HEK293 (cell line): ENCODE measurements at regions not wholly inside any gene's neighbourhood (a gene's known extent, or its start where the extent isn't known, plus 50 kb on each side); places are given as distances from the start of the nearest gene placed in this dataset.

Source experiments
- CTCF ChIA-PET: fragments of 350-600 bp; formaldehyde crosslinking; extraction: SDS; loops from one replicate; lab custom pipeline; 2021; ENCODE audit warnings: antibody characterized with exemption; lab: Yijun Ruan, JAX
- POLR2A ChIA-PET: fragments of 300-600 bp; formaldehyde crosslinking; extraction: SDS; loops from one replicate; lab custom pipeline; 2020; ENCODE audit warnings: antibody characterized with exemption, inconsistent platforms; lab: Yijun Ruan, JAX
- H3K27ac ChIP-seq: fragments of 200-500 bp; sonication (Bioruptor generic); 2 replicates; pipeline ENCODE4 v1.5.1; 2014; ENCODE audit warnings: low read depth, low read length, control low read depth, inconsistent platforms; ENCODE audit errors: extremely low read depth
- H3K36me3 ChIP-seq, 2 experiments: fragments of 200-500 bp in 1 of 2; sonication (Bioruptor generic) in 1 of 2; 1 replicate in 1 of 2; 2 replicates in 1 of 2; pipeline ENCODE4 v1.5.1; 2014 to 2017; ENCODE audit warnings: inconsistent platforms in 2 of 2, low read length in 2 of 2; ENCODE audit not compliant: control insufficient read depth in 2 of 2, insufficient read depth in 1 of 2
- H3K4me1 ChIP-seq: fragments of 200-500 bp; sonication (Bioruptor generic); 2 replicates; pipeline ENCODE4 v1.5.1; 2014; ENCODE audit warnings: mild to moderate bottlenecking, low read length, inconsistent platforms; ENCODE audit not compliant: control insufficient read depth, insufficient read depth
- H3K4me3 ChIP-seq: 2 replicates; pipeline ENCODE4 v1.5.1; 2011; ENCODE audit warnings: low read depth, mild to moderate bottlenecking, control low read depth, low read length, moderate library complexity
- H3K9me3 ChIP-seq: fragments of 200-500 bp; sonication (Bioruptor generic); 2 replicates; pipeline ENCODE4 v1.5.1; 2014; ENCODE audit warnings: low read depth, low read length, inconsistent platforms; ENCODE audit not compliant: control insufficient read depth, insufficient read depth
- GLI2 ChIP-seq: fragments of 450-650 bp; formaldehyde crosslinking; IDR thresholded peaks from 2 replicates; pipeline ENCODE4; 2017; ENCODE audit warnings: missing biosample characterization, missing genetic modification characterization, low read depth, borderline replicate concordance
- OSR2 ChIP-seq: fragments of 450-650 bp; formaldehyde crosslinking; IDR thresholded peaks from 2 replicates; pipeline ENCODE4 v1.5.1; 2016; ENCODE audit warnings: missing biosample characterization, missing genetic modification characterization
- PRDM2 ChIP-seq: fragments of 450-650 bp; formaldehyde crosslinking; IDR thresholded peaks from 2 replicates; pipeline ENCODE4 v1.5.1; 2016; ENCODE audit warnings: missing biosample characterization, missing genetic modification characterization, borderline replicate concordance
- SALL2 ChIP-seq: fragments of 450-650 bp; formaldehyde crosslinking; IDR thresholded peaks from 2 replicates; pipeline ENCODE4 v1.5.0; 2017; ENCODE audit warnings: missing biosample characterization, mild to moderate bottlenecking, missing genetic modification characterization, borderline replicate concordance
- SP2 ChIP-seq: fragments of 450-650 bp; formaldehyde crosslinking; IDR thresholded peaks from 2 replicates; pipeline ENCODE4 v1.5.1; 2016; ENCODE audit warnings: missing biosample characterization, missing genetic modification characterization
- ZBTB48 ChIP-seq: fragments of 450-650 bp; formaldehyde crosslinking; IDR thresholded peaks from 2 replicates; pipeline ENCODE4 v1.5.1; 2016; ENCODE audit warnings: missing biosample characterization, missing genetic modification characterization
- ZNF121 ChIP-seq: fragments of 450-650 bp; formaldehyde crosslinking; IDR thresholded peaks from 2 replicates; pipeline ENCODE4 v1.5.1; 2016; ENCODE audit warnings: missing biosample characterization, missing genetic modification characterization
- ZNF146 ChIP-seq: fragments of 450-650 bp; formaldehyde crosslinking; IDR thresholded peaks from 2 replicates; pipeline ENCODE4 v1.5.1; 2016; ENCODE audit warnings: missing biosample characterization, missing genetic modification characterization
- ZNF18 ChIP-seq: fragments of 450-650 bp; formaldehyde crosslinking; IDR thresholded peaks from 2 replicates; pipeline ENCODE4 v1.5.1; 2016; ENCODE audit warnings: missing biosample characterization, missing genetic modification characterization
- ZNF214 ChIP-seq: fragments of 450-650 bp; formaldehyde crosslinking; IDR thresholded peaks from 2 replicates; pipeline ENCODE4 v1.5.1; 2017; ENCODE audit warnings: missing biosample characterization, mild to moderate bottlenecking, missing genetic modification characterization, borderline replicate concordance
- ZNF239 ChIP-seq: fragments of 450-650 bp; formaldehyde crosslinking; IDR thresholded peaks from 2 replicates; pipeline ENCODE4 v1.5.1; 2016; ENCODE audit warnings: missing biosample characterization, missing genetic modification characterization
- ZNF580 ChIP-seq: fragments of 450-650 bp; formaldehyde crosslinking; IDR thresholded peaks from 2 replicates; pipeline ENCODE4 v1.5.1; 2016; ENCODE audit warnings: missing biosample characterization, missing genetic modification characterization
- ZNF701 ChIP-seq: fragments of 450-650 bp; formaldehyde crosslinking; IDR thresholded peaks from 2 replicates; pipeline ENCODE4 v1.5.1; 2016; ENCODE audit warnings: missing biosample characterization, missing genetic modification characterization
- ZSCAN16 ChIP-seq: fragments of 450-650 bp; formaldehyde crosslinking; IDR thresholded peaks from 2 replicates; pipeline ENCODE4 v1.5.1; 2016; ENCODE audit warnings: missing biosample characterization, missing genetic modification characterization
- ZSCAN5A ChIP-seq: fragments of 450-650 bp; formaldehyde crosslinking; IDR thresholded peaks from 2 replicates; pipeline ENCODE4 v1.5.1; 2016; ENCODE audit warnings: missing biosample characterization, missing genetic modification characterization
- TF ChIP-seq, protein P1 (sequence below): fragments of 450-650 bp; formaldehyde crosslinking; IDR thresholded peaks from 2 replicates; pipeline ENCODE4 v1.5.1; 2017; ENCODE audit warnings: missing biosample characterization, missing genetic modification characterization
- TF ChIP-seq, protein P2 (sequence below): fragments of 450-650 bp; formaldehyde crosslinking; IDR thresholded peaks from 2 replicates; pipeline ENCODE4 v1.5.1; 2016; ENCODE audit warnings: missing biosample characterization, missing genetic modification characterization, borderline replicate concordance

DNA sequence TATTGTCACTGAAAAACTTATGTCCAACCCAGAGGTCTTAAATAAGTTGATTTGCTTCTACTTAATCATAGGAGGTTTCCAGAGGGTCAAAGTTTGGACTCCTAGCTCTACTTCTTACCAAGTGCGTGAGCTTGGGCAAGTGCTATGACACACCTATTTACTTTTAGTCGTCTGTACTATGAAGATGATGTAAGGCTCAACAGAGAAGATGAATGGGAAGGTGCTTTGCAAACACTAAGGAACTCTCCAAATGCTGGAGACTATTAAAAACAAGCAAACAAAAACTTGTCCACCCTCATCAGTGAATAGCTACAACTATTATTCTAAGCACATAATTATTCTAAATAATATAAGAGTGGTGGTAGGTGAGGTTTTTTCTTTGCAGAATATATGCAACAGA is 232.3 kb upstream of the USP24 start:
- H3K36me3 ChIP-seq: no peaks in the 10 kb centered on the region
- no peaks in the 10 kb centered on the region for H3K4me1 ChIP-seq
- POLR2A ChIA-PET: no interaction called here
- no peaks in the 10 kb centered on the region for H3K9me3 ChIP-seq
- CTCF ChIA-PET: interaction anchor here (0.9 kb wide), 1 partner anchor 20 kb away, joined by 3 read pairs; no protein-coding TSS in a partner anchor
- TF ChIP-seq SALL2 (tag by site-specific recombination) (no peak), ZSCAN16 (peak; percentile 71)
- TF ChIP-seq, all 188 proteins: peak for 1
- Histone ChIP-seq H3K4me3 (no peak overlapping the region), H3K27ac (no peak overlapping the region)

DNA sequence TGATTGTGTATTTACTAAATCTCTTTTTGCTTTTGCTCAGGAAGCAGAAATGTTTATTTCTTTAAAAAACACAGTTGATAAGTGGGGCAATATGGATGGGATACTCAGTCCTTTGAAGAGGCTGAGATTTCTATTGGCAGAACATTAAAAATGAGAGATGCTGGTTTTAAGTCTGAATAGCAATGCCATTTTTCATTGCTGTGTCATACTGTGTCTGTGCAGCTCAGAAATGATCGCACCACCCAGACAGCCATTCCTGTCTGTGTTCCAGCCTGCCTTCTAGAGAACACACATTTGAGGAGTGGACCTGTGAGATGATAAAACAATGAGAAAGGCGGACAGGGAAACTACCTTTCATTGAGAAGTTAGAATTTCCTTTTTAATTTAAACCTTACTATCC is 231.2 kb upstream of the USP24 start:
- POLR2A ChIA-PET: no interaction called here
- H3K9me3 ChIP-seq: no peaks in the 10 kb centered on the region
- H3K27ac ChIP-seq: no peak overlapping the region
- H3K36me3 ChIP-seq: no peaks in the 10 kb centered on the region
- CTCF ChIA-PET: no interaction called here
- H3K4me1 ChIP-seq: no peaks in the 10 kb centered on the region
- H3K4me3 ChIP-seq: no peak overlapping the region
- TF ChIP-seq GLI2: no peak
- TF ChIP-seq, protein P1, sequence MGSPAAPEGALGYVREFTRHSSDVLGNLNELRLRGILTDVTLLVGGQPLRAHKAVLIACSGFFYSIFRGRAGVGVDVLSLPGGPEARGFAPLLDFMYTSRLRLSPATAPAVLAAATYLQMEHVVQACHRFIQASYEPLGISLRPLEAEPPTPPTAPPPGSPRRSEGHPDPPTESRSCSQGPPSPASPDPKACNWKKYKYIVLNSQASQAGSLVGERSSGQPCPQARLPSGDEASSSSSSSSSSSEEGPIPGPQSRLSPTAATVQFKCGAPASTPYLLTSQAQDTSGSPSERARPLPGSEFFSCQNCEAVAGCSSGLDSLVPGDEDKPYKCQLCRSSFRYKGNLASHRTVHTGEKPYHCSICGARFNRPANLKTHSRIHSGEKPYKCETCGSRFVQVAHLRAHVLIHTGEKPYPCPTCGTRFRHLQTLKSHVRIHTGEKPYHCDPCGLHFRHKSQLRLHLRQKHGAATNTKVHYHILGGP (tag by site-specific recombination): no peak
- no peak for TF ChIP-seq ZSCAN16
- TF ChIP-seq ZBTB48: no peak
- TF ChIP-seq ZNF580 (tag by site-specific recombination): no peak
- no peak for TF ChIP-seq ZNF701 (tag by site-specific recombination)
- TF ChIP-seq ZSCAN5A (tag by site-specific recombination): no peak
- TF ChIP-seq, protein P2, sequence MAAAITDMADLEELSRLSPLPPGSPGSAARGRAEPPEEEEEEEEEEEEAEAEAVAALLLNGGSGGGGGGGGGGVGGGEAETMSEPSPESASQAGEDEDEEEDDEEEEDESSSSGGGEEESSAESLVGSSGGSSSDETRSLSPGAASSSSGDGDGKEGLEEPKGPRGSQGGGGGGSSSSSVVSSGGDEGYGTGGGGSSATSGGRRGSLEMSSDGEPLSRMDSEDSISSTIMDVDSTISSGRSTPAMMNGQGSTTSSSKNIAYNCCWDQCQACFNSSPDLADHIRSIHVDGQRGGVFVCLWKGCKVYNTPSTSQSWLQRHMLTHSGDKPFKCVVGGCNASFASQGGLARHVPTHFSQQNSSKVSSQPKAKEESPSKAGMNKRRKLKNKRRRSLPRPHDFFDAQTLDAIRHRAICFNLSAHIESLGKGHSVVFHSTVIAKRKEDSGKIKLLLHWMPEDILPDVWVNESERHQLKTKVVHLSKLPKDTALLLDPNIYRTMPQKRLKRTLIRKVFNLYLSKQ (tag by site-specific recombination): no peak
- no peak for TF ChIP-seq ZNF239 (tag by site-specific recombination)
- TF ChIP-seq ZNF214 (tag by site-specific recombination): no peak
- TF ChIP-seq PRDM2 (tag by site-specific recombination): no peak
- no peak for TF ChIP-seq ZNF18
- TF ChIP-seq ZNF121: no peak
- TF ChIP-seq SP2 (tag by site-specific recombination): no peak
- TF ChIP-seq SALL2 (tag by site-specific recombination): no peak
- no peak for TF ChIP-seq ZNF146 (tag by site-specific recombination)
- no peak for TF ChIP-seq OSR2
- TF ChIP-seq, all 188 proteins: peak for 0
